ENCODE measurements at regions not wholly inside any gene's neighbourhood (a gene's known extent, or its start where the extent isn't known, plus 50 kb on each side); places are given as distances from the start of the nearest gene placed in this dataset.

DNA sequence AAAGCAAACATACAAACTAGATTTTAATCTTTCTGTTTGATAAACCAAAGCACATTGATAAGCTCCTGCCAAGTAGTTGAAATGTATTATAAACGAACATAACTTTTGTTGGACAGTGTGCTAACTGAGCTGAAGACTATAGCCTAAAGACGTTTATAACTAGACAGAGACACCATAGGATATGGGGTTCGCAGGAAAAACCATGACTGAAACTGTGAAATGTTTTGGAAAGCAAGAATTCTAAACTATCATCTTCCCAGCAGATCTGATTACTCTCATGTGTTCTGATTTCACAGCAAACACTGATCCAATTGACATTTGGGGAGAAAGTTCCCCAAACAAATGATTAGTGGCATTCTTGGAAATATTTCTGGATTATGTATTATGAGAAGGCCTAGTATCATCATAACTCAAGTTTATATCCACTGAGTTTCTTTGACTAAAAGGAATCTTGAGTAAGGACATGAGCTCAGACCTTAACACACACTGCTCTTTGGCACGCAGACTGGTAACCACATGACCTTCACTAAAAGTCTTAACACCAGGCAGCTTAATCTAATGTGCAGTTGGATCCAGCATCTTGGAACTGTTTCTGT is 375.2 kb downstream of the ZNF608 start:
- H3K4me2 ChIP-seq: no peak overlapping the region
- H3K36me3 ChIP-seq (ENCODE audit: insufficient read depth): no peaks in the 10 kb centered on the region
- H3K9ac ChIP-seq: no peak overlapping the region
- H3K27me3 ChIP-seq (ENCODE audit: insufficient read depth, low read depth): no peaks in the 10 kb centered on the region
- no peaks in the 10 kb centered on the region for H3K79me2 ChIP-seq (ENCODE audit: insufficient read depth, low read depth)
- H2AFZ ChIP-seq (ENCODE audit: low read depth): no peak overlapping the region
- no peak for TF ChIP-seq CTCF (conservative IDR thresholded peaks at IDR 0.05; ENCODE audit: low read depth, low read length)
- H3K27ac ChIP-seq: no peak overlapping the region
- H3K4me3 ChIP-seq (IDR thresholded peaks at IDR 0.05; ENCODE audit: insufficient read depth, low read depth, low read length): no peak overlapping the region
- H3K4me1 ChIP-seq (ENCODE audit: low read depth, poor library complexity, severe bottlenecking): no peaks in the 10 kb centered on the region
- H4K20me1 ChIP-seq (ENCODE audit: insufficient read depth): no peaks in the 10 kb centered on the region

GRCh38 chr5:124370601-124371000 is 375.8 kb downstream of the ZNF608 start:
- H3K4me3 ChIP-seq (IDR thresholded peaks at IDR 0.05; ENCODE audit: insufficient read depth, low read depth, low read length): no peak overlapping the region
- no peak for TF ChIP-seq CTCF (conservative IDR thresholded peaks at IDR 0.05; ENCODE audit: low read depth, low read length)

DNA sequence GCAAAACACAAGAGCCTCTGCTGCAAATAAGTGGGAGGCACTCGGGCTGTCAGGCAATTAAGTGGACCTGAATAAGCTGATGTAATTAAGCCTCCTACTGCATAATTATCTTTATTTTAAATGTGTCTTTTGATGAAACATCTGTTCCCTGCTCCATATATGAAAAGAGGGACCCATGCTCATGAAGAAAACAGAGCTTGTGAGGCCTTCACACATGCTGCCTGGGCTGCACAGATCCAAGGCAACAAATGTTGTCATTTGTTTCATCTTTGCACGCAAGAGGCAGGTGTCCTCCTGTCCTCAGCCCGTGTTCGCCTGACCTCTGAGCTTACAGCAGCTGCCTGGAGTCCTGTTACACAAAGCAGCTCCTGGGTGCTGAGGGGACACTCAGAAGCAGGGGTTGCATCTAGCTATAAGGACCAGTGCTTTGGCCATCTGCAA is 381.1 kb downstream of the ZNF608 start:
- H4K20me1 ChIP-seq (ENCODE audit: insufficient read depth): no peaks in the 10 kb centered on the region
- no peaks in the 10 kb centered on the region for H3K79me2 ChIP-seq (ENCODE audit: insufficient read depth, low read depth)
- H3K36me3 ChIP-seq (ENCODE audit: insufficient read depth): no peaks in the 10 kb centered on the region
- no peak overlapping the region for H3K27ac ChIP-seq
- no peaks in the 10 kb centered on the region for H3K27me3 ChIP-seq (ENCODE audit: insufficient read depth, low read depth)
- no peak for TF ChIP-seq CTCF (conservative IDR thresholded peaks at IDR 0.05; ENCODE audit: low read depth, low read length)
- H3K4me3 ChIP-seq (IDR thresholded peaks at IDR 0.05; ENCODE audit: insufficient read depth, low read depth, low read length): no peak overlapping the region
- H3K4me2 ChIP-seq: no peak overlapping the region
- no peak overlapping the region for H3K9ac ChIP-seq
- no peaks in the 10 kb centered on the region for H3K4me1 ChIP-seq (ENCODE audit: low read depth, poor library complexity, severe bottlenecking)
- H2AFZ ChIP-seq (ENCODE audit: low read depth): no peak overlapping the region

More at GRCh38 chr5:124370601-124371000, 375.8 kb downstream of the ZNF608 start:
- Histone ChIP-seq H3K9ac (no peak overlapping the region), H3K27me3 (ENCODE audit: insufficient read depth, low read depth) (no peaks in the 10 kb centered on the region), H2AFZ (ENCODE audit: low read depth) (no peak overlapping the region), H3K79me2 (ENCODE audit: insufficient read depth, low read depth) (no peaks in the 10 kb centered on the region), H3K4me1 (ENCODE audit: low read depth, poor library complexity, severe bottlenecking) (no peaks in the 10 kb centered on the region), H3K27ac (no peak overlapping the region), H4K20me1 (ENCODE audit: insufficient read depth) (no peaks in the 10 kb centered on the region), H3K36me3 (ENCODE audit: insufficient read depth) (no peaks in the 10 kb centered on the region), H3K4me2 (no peak overlapping the region)

DNA sequence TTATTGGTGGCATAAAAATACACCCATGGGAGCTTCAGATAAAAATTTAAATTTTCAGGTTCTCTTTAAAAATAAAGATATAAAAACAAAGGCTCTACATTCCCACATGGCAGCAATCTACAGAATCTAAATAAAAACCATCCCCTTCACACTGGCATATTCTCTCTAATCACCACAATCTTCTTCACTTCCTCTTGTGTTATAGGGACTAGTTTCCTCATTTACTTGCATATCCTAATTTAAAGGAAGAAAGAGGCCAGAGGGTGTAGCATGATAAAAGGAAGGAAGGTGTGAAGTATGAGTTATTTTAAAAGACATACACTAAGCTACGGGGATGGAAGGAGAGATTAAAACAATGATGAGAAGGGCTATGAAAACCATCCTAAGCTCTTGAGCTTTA is 390.5 kb downstream of the ZNF608 start:
- H4K20me1 ChIP-seq (ENCODE audit: insufficient read depth): no peaks in the 10 kb centered on the region

More for the DNA sequence above, 390.5 kb downstream of the ZNF608 start:
- H2AFZ ChIP-seq (ENCODE audit: low read depth): no peak overlapping the region
- H3K4me2 ChIP-seq: no peak overlapping the region
- no peaks in the 10 kb centered on the region for H3K4me1 ChIP-seq (ENCODE audit: low read depth, poor library complexity, severe bottlenecking)
- H3K27ac ChIP-seq: no peak overlapping the region
- H3K27me3 ChIP-seq (ENCODE audit: insufficient read depth, low read depth): no peaks in the 10 kb centered on the region
- TF ChIP-seq CTCF (conservative IDR thresholded peaks at IDR 0.05; ENCODE audit: low read depth, low read length): no peak
- H3K9ac ChIP-seq: no peak overlapping the region
- no peak overlapping the region for H3K4me3 ChIP-seq (IDR thresholded peaks at IDR 0.05; ENCODE audit: insufficient read depth, low read depth, low read length)
- H3K36me3 ChIP-seq (ENCODE audit: insufficient read depth): no peaks in the 10 kb centered on the region
- H3K79me2 ChIP-seq (ENCODE audit: insufficient read depth, low read depth): no peaks in the 10 kb centered on the region
